ENCODE measurements at regions not wholly inside any gene's neighbourhood (a gene's known extent, or its start where the extent isn't known, plus 50 kb on each side); places are given as distances from the start of the nearest gene placed in this dataset.

GRCh38 chr16:80231121-80231520 lies 309.7 kb upstream of the DYNLRB2 start:
- TF ChIP-seq EP300 (IDR thresholded peaks at IDR 0.05) = no peak
- TF ChIP-seq CTCF (IDR thresholded peaks at IDR 0.05) = no peak
- TF ChIP-seq POLR2A (IDR thresholded peaks at IDR 0.05) = no peak

GRCh38 chr16:80230328-80231120 lies 310.3 kb upstream of the DYNLRB2 start:
- WGBS, 2 donors = 71 to 77% methylated on average over 4 of the region's 4 CpGs
- no peak for TF ChIP-seq CTCF (IDR thresholded peaks at IDR 0.05)
- TF ChIP-seq EP300 (IDR thresholded peaks at IDR 0.05) = no peak
- TF ChIP-seq POLR2A (IDR thresholded peaks at IDR 0.05) = no peak
- H3K36me3 ChIP-seq = no peaks in the 10 kb centered on the region
- H3K27me3 ChIP-seq = no peaks in the 10 kb centered on the region
- H3K27ac ChIP-seq = no peak overlapping the region
- DNase-seq (ENCODE audit: low spot score in 2 of 2) = no peak
- H3K4me3 ChIP-seq = no peak overlapping the region
- H3K4me1 ChIP-seq = peaks cover 0 to 9% (median 1%) of the 10 kb centered on the region in 4 donors
- H3K9me3 ChIP-seq = peaks cover 0 to 14% (median 4%) of the 10 kb centered on the region in 4 donors

More at GRCh38 chr16:80231121-80231520, 309.7 kb upstream of the DYNLRB2 start:
- no peaks in the 10 kb centered on the region for H3K27me3 ChIP-seq
- H3K36me3 ChIP-seq = no peaks in the 10 kb centered on the region
- no peak overlapping the region for H3K4me3 ChIP-seq
- H3K9me3 ChIP-seq = peaks cover 0 to 8% (median 4%) of the 10 kb centered on the region in 4 donors
- H3K27ac ChIP-seq = no peak overlapping the region
- DNase-seq (ENCODE audit: low spot score in 2 of 2) = no peak
- H3K4me1 ChIP-seq = peaks cover 0 to 9% (median 1%) of the 10 kb centered on the region in 4 donors

GRCh38 chr16:80226499-80226898 lies 314.3 kb upstream of the DYNLRB2 start:
- no peak for TF ChIP-seq CTCF (IDR thresholded peaks at IDR 0.05)
- TF ChIP-seq EP300 (IDR thresholded peaks at IDR 0.05) = no peak
- TF ChIP-seq POLR2A (IDR thresholded peaks at IDR 0.05) = no peak
- no peak for DNase-seq (ENCODE audit: low spot score in 2 of 2)
- Histone ChIP-seq H3K4me1 (peaks cover 0 to 9% (median 1%) of the 10 kb centered on the region in 4 donors), H3K9me3 (peaks cover 0 to 14% (median 4%) of the 10 kb centered on the region in 4 donors), H3K27me3 (no peaks in the 10 kb centered on the region), H3K36me3 (no peaks in the 10 kb centered on the region), H3K4me3 (no peak overlapping the region), H3K27ac (no peak overlapping the region)

- Histone ChIP-seq H3K4me3 (no peak overlapping the region), H3K27ac (no peak overlapping the region), H3K4me1 (no peaks in the 10 kb centered on the region), H3K36me3 (no peaks in the 10 kb centered on the region), H3K9me3 (no peaks in the 10 kb centered on the region), H3K27me3 (no peaks in the 10 kb centered on the region)
- DNase-seq (ENCODE audit: low spot score in 2 of 2) = no peak
- 61 to 62% methylated on average over 3 of the region's 3 CpGs for WGBS, 2 donors
- TF ChIP-seq POLR2A (IDR thresholded peaks at IDR 0.05) (no peak), CTCF (IDR thresholded peaks at IDR 0.05) (no peak), EP300 (IDR thresholded peaks at IDR 0.05) (no peak)
Measured at GRCh38 chr16:80210787-80211186, 330.0 kb upstream of the DYNLRB2 start.

- Histone ChIP-seq H3K27ac (peak overlapping the region in 1 of 4 donors; percentile 36), H3K9me3 (no peaks in the 10 kb centered on the region), H3K4me3 (no peak overlapping the region), H3K4me1 (no peaks in the 10 kb centered on the region), H3K27me3 (no peaks in the 10 kb centered on the region), H3K36me3 (no peaks in the 10 kb centered on the region)
- TF ChIP-seq POLR2A (IDR thresholded peaks at IDR 0.05) (no peak), EP300 (IDR thresholded peaks at IDR 0.05) (no peak), CTCF (IDR thresholded peaks at IDR 0.05) (no peak)
- 55 to 72% methylated on average over 3 of the region's 3 CpGs for WGBS, 2 donors
- DNase-seq (ENCODE audit: low spot score in 2 of 2) = no peak
Measured at GRCh38 chr16:80208743-80209142, 332.1 kb upstream of the DYNLRB2 start.
